ENCODE measurements at regions not wholly inside any gene's neighbourhood (a gene's known extent, or its start where the extent isn't known, plus 50 kb on each side); places are given as distances from the start of the nearest gene placed in this dataset.

GRCh38 chr11:27914080-27914479 lies 193.9 kb downstream of the KIF18A start:
- H3K36me3 ChIP-seq = no peaks in the 10 kb centered on the region
- H3K27ac ChIP-seq = no peak overlapping the region
- ATAC-seq (no peak), DNase-seq (no peak)
- no peaks in the 10 kb centered on the region for H3K9me3 ChIP-seq
- H3K4me1 ChIP-seq = no peaks in the 10 kb centered on the region
- TF ChIP-seq, protein P1, sequence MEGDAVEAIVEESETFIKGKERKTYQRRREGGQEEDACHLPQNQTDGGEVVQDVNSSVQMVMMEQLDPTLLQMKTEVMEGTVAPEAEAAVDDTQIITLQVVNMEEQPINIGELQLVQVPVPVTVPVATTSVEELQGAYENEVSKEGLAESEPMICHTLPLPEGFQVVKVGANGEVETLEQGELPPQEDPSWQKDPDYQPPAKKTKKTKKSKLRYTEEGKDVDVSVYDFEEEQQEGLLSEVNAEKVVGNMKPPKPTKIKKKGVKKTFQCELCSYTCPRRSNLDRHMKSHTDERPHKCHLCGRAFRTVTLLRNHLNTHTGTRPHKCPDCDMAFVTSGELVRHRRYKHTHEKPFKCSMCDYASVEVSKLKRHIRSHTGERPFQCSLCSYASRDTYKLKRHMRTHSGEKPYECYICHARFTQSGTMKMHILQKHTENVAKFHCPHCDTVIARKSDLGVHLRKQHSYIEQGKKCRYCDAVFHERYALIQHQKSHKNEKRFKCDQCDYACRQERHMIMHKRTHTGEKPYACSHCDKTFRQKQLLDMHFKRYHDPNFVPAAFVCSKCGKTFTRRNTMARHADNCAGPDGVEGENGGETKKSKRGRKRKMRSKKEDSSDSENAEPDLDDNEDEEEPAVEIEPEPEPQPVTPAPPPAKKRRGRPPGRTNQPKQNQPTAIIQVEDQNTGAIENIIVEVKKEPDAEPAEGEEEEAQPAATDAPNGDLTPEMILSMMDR (IDR thresholded peaks at IDR 0.05) = no peak
- H3K4me3 ChIP-seq = no peak overlapping the region
- H3K27me3 ChIP-seq = no peaks in the 10 kb centered on the region
- intact Hi-C loops (cut with DNase I) = no loop called here

DNA sequence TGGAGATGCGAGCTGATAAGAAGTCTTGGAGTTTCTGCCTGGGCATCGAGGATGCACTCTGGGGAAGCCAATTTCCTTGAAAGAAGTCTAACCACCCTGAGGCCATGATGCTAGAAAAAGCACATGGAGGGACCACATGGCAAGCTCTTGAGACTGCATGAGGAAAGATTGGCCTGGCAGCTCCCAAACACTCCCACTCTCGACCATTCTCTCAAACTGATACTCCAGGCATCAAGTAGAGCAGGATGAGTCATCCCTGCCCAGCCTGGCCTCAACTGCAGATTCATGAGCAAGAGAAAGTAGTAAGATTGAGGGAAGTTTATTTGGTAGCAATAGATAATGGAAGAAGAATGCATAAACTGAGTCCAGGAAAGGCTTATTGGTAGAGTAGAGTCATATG lies 194.3 kb downstream of the KIF18A start:
- Histone ChIP-seq H3K9me3 (no peaks in the 10 kb centered on the region), H3K4me3 (no peak overlapping the region), H3K36me3 (no peaks in the 10 kb centered on the region), H3K4me1 (no peaks in the 10 kb centered on the region), H3K27me3 (no peaks in the 10 kb centered on the region), H3K27ac (no peak overlapping the region)
- DNase-seq (no peak), ATAC-seq (no peak)
- intact Hi-C loops (cut with DNase I) = no loop called here
- TF ChIP-seq, protein P1 (IDR thresholded peaks at IDR 0.05) = no peak

DNA sequence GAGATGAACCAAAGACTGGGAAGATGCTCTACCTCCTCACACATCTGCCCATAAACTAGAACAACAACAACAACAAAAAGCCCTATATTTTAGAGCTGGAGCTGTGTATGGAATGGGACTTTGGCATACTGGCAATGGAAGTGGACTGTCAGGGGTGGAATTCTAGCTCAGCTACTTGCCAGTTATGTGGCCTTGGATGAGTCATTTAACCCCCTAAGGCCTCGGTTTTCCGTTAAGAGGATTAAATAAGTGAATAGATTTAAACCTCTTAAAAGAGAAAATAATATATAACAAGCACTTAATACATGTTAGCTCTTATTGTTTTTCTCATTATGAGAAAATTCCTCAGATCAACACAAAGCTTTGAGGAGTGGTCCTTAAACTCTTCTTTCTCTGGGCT lies 195.0 kb downstream of the KIF18A start:
- intact Hi-C loops (cut with DNase I) = no loop called here
- no peak overlapping the region for H3K27ac ChIP-seq
- DNase-seq = no peak
- no peak for ATAC-seq
- H3K36me3 ChIP-seq = no peaks in the 10 kb centered on the region
- H3K4me3 ChIP-seq = no peak overlapping the region
- no peaks in the 10 kb centered on the region for H3K27me3 ChIP-seq
- no peaks in the 10 kb centered on the region for H3K9me3 ChIP-seq
- no peaks in the 10 kb centered on the region for H3K4me1 ChIP-seq
- TF ChIP-seq, protein P1 (IDR thresholded peaks at IDR 0.05) = no peak

DNA sequence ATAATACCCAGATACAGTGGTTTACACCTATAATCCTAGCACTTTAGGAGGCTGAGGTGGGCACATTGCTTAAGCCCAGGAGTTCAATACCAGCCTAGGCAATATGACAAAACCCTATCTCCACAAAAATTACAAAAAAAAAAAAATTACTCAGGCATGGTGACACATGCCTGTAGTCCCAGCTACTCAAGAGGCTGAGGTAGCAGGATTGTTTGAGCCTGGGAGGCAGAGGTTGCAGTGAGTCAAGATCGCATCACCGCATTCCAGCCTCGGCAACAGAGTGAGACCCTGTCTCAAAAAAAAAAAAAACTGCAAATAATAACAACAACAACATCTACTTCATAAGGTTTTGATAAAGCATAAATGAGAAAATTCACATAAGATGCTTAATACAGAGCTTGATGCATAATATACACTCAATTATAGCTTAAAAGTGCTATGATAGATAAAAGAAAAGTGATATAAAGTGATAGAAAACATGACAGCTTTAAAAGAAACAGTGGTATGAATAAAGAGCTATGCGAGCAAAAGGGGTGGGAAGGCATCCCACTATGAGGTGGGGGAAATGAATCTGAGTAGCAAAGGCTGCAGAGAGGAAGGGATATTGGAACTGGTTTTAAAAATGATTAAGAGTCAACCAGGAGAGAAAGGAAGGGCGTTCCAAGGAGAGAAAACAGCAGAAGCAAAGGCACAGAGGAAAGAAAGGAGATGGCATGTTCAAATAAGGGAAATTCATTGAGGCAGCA lies 197.6 kb downstream of the KIF18A start:
- intact Hi-C loops (cut with DNase I) = no loop called here
- ATAC-seq (no peak), DNase-seq (no peak)
- Histone ChIP-seq H3K9me3 (no peaks in the 10 kb centered on the region), H3K27me3 (no peaks in the 10 kb centered on the region), H3K27ac (no peak overlapping the region), H3K4me1 (no peaks in the 10 kb centered on the region), H3K4me3 (no peak overlapping the region), H3K36me3 (no peaks in the 10 kb centered on the region)
- TF ChIP-seq, protein P1 (IDR thresholded peaks at IDR 0.05) = no peak

DNA sequence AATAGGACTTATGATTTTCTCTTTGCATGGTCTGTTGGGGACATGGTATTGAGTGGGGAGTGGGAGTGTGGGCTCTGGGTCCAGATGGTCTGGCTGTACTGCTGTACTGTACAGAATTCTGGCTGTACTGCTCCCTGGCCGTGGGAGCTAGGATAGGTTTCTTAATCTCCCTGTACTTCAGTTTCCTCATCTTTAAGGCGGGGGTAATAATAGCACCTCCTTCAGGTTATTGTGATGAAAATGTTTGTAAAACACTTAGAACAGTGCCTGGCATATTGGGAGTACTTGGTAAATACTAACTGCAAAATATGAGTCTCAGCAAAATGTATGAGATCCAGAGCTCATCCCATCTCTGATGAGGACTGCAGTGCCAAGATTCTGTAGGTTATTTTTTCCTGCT lies 198.6 kb downstream of the KIF18A start:
- H3K4me1 ChIP-seq = no peaks in the 10 kb centered on the region
- no peak overlapping the region for H3K4me3 ChIP-seq
- TF ChIP-seq, protein P1 (IDR thresholded peaks at IDR 0.05) = no peak
- no peak for ATAC-seq
- H3K27me3 ChIP-seq = no peaks in the 10 kb centered on the region
- no peak for DNase-seq
- no peaks in the 10 kb centered on the region for H3K36me3 ChIP-seq
- intact Hi-C loops (cut with DNase I) = no loop called here
- H3K27ac ChIP-seq = no peak overlapping the region
- H3K9me3 ChIP-seq = no peaks in the 10 kb centered on the region

All from left lung (tissue), 4 donors.